HUES48 (cell line): ENCODE measurements at regions not wholly inside any gene's neighbourhood (a gene's known extent, or its start where the extent isn't known, plus 50 kb on each side); places are given as distances from the start of the nearest gene placed in this dataset.

Experiments
- H3K27ac ChIP-seq: one replicate; pipeline ENCODE4 v1.7.0; 2013; ENCODE audit warnings: low read depth, low read length, inconsistent platforms
- H3K27me3 ChIP-seq: 2 replicates; pipeline ENCODE4 v1.6.1; 2013; ENCODE audit warnings: mild to moderate bottlenecking, low read length; ENCODE audit not compliant: control insufficient read depth, insufficient read depth
- H3K36me3 ChIP-seq: 2 replicates; pipeline ENCODE4 v1.6.1; 2013; ENCODE audit warnings: low read length; ENCODE audit not compliant: control insufficient read depth, insufficient read depth
- H3K4me1 ChIP-seq: 2 replicates; pipeline ENCODE4 v1.6.1; 2013; ENCODE audit warnings: mild to moderate bottlenecking, low read length; ENCODE audit not compliant: control insufficient read depth, insufficient read depth
- H3K4me3 ChIP-seq: 2 replicates; pipeline ENCODE4 v1.5.1; 2013; ENCODE audit warnings: mild to moderate bottlenecking, low read depth, low read length
- H3K9ac ChIP-seq: 2 replicates; pipeline ENCODE4 v1.6.1; 2013; ENCODE audit warnings: mild to moderate bottlenecking, low read depth, low read length, moderate library complexity
- H3K9me3 ChIP-seq: 2 replicates; pipeline ENCODE4 v1.6.1; 2013; ENCODE audit warnings: low read length; ENCODE audit not compliant: control insufficient read depth, insufficient read depth

- Histone ChIP-seq H3K4me1 (no peaks in the 10 kb centered on the region), H3K36me3 (no peaks in the 10 kb centered on the region), H3K4me3 (no peak overlapping the region), H3K27ac (no peak overlapping the region), H3K27me3 (no peaks in the 10 kb centered on the region), H3K9me3 (no peaks in the 10 kb centered on the region), H3K9ac (no peak overlapping the region)
These were observed 231.0 kb downstream of the METTL4 start for GRCh38 chr18:2340335-2340734.

DNA sequence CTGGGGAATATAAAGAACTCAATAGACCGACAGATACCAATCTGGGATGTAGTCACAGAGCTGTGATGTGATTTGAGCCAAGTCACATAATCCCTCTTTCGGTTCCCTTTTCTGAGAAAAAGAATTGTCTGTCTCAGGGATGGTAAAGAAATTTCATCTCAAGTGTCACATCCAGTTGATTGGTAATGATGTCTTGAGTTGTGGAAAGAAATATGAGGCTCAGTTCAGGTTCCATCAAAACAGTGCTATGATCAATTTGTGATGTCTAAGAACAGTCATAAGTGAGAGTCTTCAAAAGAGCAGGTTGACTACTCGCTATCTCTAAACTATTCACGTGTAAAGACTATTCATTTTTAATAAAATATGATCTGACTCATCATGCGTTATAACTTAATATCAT, 223.3 kb downstream of the METTL4 start:
- no peaks in the 10 kb centered on the region for H3K4me1 ChIP-seq
- no peak overlapping the region for H3K9ac ChIP-seq
- H3K27ac ChIP-seq = no peak overlapping the region
- H3K36me3 ChIP-seq = no peaks in the 10 kb centered on the region
- H3K27me3 ChIP-seq = no peaks in the 10 kb centered on the region
- no peak overlapping the region for H3K4me3 ChIP-seq
- H3K9me3 ChIP-seq = no peaks in the 10 kb centered on the region

- Histone ChIP-seq H3K36me3 (no peaks in the 10 kb centered on the region), H3K4me1 (no peaks in the 10 kb centered on the region), H3K27me3 (no peaks in the 10 kb centered on the region), H3K9me3 (no peaks in the 10 kb centered on the region), H3K27ac (no peak overlapping the region), H3K9ac (no peak overlapping the region), H3K4me3 (no peak overlapping the region)
These were observed 220.0 kb downstream of the METTL4 start for GRCh38 chr18:2351126-2351850.

DNA sequence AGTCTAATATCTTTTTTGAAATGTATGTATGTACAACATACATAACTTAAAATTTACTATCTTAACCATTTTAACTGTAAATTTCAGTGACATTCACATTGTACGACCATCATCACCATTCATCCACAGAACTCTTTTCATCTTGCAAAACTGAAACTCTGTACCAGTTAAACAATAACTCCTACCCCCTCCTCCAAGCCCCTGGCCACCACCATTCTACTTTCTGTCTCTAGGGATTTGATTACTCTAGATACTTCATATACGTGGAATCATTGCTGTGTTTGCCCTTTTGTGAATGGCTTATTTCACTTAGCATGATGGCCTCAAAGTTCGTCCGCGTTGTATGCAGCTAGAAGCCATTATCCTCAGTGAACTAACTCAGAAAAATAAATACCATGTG, 217.0 kb downstream of the METTL4 start:
- Histone ChIP-seq H3K27me3 (no peaks in the 10 kb centered on the region), H3K27ac (no peak overlapping the region), H3K36me3 (no peaks in the 10 kb centered on the region), H3K9me3 (no peaks in the 10 kb centered on the region), H3K4me1 (no peaks in the 10 kb centered on the region), H3K9ac (no peak overlapping the region), H3K4me3 (no peak overlapping the region)

GRCh38 chr18:2356906-2357305, 214.4 kb downstream of the METTL4 start:
- H3K4me3 ChIP-seq = no peak overlapping the region
- H3K9ac ChIP-seq = no peak overlapping the region
- no peaks in the 10 kb centered on the region for H3K27me3 ChIP-seq
- no peaks in the 10 kb centered on the region for H3K4me1 ChIP-seq
- no peaks in the 10 kb centered on the region for H3K36me3 ChIP-seq
- H3K9me3 ChIP-seq = no peaks in the 10 kb centered on the region
- no peak overlapping the region for H3K27ac ChIP-seq

- no peaks in the 10 kb centered on the region for H3K36me3 ChIP-seq
- H3K27me3 ChIP-seq = no peaks in the 10 kb centered on the region
- H3K4me3 ChIP-seq = no peak overlapping the region
- H3K4me1 ChIP-seq = peaks cover 10% of the 10 kb centered on the region; the same call in 1 of the 2 replicates
- no peaks in the 10 kb centered on the region for H3K9me3 ChIP-seq
- no peak overlapping the region for H3K27ac ChIP-seq
- H3K9ac ChIP-seq = no peak overlapping the region
These were observed 210.4 kb downstream of the METTL4 start for GRCh38 chr18:2360861-2361260.

DNA sequence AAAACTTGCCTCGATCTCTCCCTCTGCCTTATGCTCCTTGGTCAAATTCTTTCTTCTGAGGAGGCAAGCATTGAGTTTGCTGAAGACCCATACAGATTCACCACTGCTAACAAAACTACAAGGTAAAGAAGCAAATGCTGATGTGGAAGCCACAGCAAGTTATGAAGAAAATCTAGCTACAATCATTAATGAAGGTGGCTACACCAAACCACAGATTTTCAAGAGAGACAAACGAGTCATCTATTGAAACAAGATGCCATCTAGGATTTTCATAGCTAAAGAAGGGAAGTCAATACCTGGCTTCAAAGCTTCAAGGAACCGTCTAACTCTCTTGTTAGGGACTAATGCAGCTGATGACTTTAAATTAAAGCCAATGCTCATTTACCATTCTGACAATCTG, 203.2 kb downstream of the METTL4 start:
- Histone ChIP-seq H3K9ac (no peak overlapping the region), H3K9me3 (no peaks in the 10 kb centered on the region), H3K4me3 (no peak overlapping the region), H3K27ac (no peak overlapping the region), H3K36me3 (no peaks in the 10 kb centered on the region), H3K27me3 (no peaks in the 10 kb centered on the region), H3K4me1 (peaks cover 10% of the 10 kb centered on the region; the same call in 1 of the 2 replicates)

DNA sequence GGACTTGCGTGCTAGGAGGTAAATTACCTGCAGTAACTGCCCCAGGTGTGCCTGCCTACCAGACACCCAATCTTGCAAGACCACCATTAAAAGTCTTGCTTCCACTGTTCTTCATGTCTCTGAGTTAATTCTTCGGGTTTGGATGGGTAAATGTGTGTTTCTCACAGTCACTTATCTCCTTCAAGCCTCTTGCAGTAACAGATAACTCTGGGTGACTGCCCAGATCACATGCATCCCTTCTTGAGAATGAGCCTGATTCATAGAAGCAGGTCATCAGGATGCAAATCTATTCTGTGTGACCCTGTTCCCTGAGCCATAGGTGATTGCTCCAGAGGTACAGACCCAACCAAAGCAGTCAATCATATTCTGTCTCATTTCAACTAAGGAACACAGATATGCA, 194.6 kb downstream of the METTL4 start:
- Histone ChIP-seq H3K9ac (no peak overlapping the region), H3K4me1 (no peaks in the 10 kb centered on the region), H3K9me3 (no peaks in the 10 kb centered on the region), H3K4me3 (no peak overlapping the region), H3K27me3 (no peaks in the 10 kb centered on the region), H3K36me3 (no peaks in the 10 kb centered on the region), H3K27ac (no peak overlapping the region)

DNA sequence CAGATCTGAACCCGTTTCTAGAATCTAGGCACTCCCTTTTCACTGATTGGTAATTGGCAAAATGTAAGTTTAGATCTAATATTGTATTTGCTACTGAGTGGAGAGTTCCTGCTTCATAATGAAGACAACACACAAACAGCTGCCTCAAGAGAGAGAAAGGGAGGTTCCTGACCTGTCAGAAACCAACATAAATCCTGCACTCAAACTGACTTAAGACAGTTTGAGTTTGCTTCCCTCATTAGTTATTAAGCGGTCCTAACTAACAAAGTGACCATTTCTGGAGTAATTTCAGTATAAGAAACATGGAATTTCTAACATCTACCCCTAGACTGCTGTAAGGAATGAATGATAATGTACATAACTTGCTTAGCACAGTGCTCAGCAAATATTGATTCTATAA, 191.2 kb downstream of the METTL4 start:
- Histone ChIP-seq H3K27ac (no peak overlapping the region), H3K9me3 (no peaks in the 10 kb centered on the region), H3K4me3 (no peak overlapping the region), H3K9ac (no peak overlapping the region), H3K36me3 (no peaks in the 10 kb centered on the region), H3K4me1 (no peaks in the 10 kb centered on the region), H3K27me3 (no peaks in the 10 kb centered on the region)

DNA sequence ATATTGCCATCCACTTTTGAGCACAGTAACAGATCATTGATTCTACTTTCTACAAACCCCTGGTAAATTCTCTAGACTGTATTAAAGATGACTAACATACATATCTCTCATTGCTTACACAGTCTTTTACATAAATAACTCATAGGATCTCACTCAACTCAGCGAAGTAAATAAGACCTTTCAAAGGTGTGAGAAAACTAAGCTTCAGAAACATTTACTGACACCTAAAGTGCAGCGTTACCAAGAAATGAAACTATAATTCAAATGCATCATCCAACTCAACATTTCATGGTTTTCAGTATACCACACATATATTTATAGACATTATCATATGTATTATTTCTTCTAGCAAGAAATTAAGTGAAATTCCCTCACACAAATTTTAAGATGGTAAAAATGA, 189.8 kb downstream of the METTL4 start:
- H3K4me1 ChIP-seq = no peaks in the 10 kb centered on the region
- no peak overlapping the region for H3K27ac ChIP-seq
- no peaks in the 10 kb centered on the region for H3K36me3 ChIP-seq
- no peak overlapping the region for H3K9ac ChIP-seq
- no peaks in the 10 kb centered on the region for H3K9me3 ChIP-seq
- no peak overlapping the region for H3K4me3 ChIP-seq
- no peaks in the 10 kb centered on the region for H3K27me3 ChIP-seq

DNA sequence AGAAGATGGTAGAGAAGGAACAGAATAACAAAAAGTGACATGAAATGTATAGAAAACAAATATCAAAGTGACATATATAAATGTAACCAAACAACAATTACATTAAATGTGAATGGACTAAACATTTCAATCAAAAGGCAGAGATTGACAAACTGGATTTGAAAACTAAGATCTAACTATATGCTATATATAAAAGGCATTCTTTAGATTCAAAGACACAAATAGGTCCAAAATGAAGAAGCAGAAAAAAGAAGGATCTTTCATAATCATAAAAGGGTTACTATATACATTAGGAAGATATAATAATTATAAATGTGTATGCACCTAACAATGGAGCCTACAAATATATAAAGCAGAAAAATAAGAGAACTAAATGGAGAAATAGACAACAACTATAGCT, 183.7 kb downstream of the METTL4 start:
- peaks cover 8% of the 10 kb centered on the region; the same call in 1 of the 2 replicates for H3K9me3 ChIP-seq
- H3K4me1 ChIP-seq = no peaks in the 10 kb centered on the region
- H3K4me3 ChIP-seq = no peak overlapping the region
- no peaks in the 10 kb centered on the region for H3K36me3 ChIP-seq
- H3K27me3 ChIP-seq = no peaks in the 10 kb centered on the region
- no peak overlapping the region for H3K9ac ChIP-seq
- no peak overlapping the region for H3K27ac ChIP-seq
